ENCODE measurements at regions not wholly inside any gene's neighbourhood (a gene's known extent, or its start where the extent isn't known, plus 50 kb on each side); places are given as distances from the start of the nearest gene placed in this dataset.

GRCh38 chr5:24804221-24804681 lies 159.5 kb upstream of the CDH10 start:
- ATAC-seq, result peak; percentile 67
- no peak for TF ChIP-seq ZNF70 (CRISPR knock-in tag; IDR thresholded peaks at IDR 0.05)
- no peak for TF ChIP-seq ZFP30 (CRISPR knock-in tag; IDR thresholded peaks at IDR 0.05)
- no peak for TF ChIP-seq ISL1 (CRISPR knock-in tag; IDR thresholded peaks at IDR 0.05)
- no peak for TF ChIP-seq GLIS3 (CRISPR knock-in tag; IDR thresholded peaks at IDR 0.05)
- TF ChIP-seq CSRNP3 (CRISPR knock-in tag; IDR thresholded peaks at IDR 0.05), result no peak
- no peak for TF ChIP-seq CSDC2 (CRISPR knock-in tag; IDR thresholded peaks at IDR 0.05)
- no peak for TF ChIP-seq ZC3H10 (CRISPR knock-in tag; IDR thresholded peaks at IDR 0.05)

GRCh38 chr5:24791326-24791725 lies 146.5 kb upstream of the CDH10 start:
- no peak for ATAC-seq
- TF ChIP-seq PATZ1 (CRISPR knock-in tag; IDR thresholded peaks at IDR 0.05; ENCODE audit: borderline replicate concordance) (no peak), TCF4 (CRISPR knock-in tag; IDR thresholded peaks at IDR 0.05; ENCODE audit: borderline replicate concordance) (no peak), SNAI2 (CRISPR knock-in tag; IDR thresholded peaks at IDR 0.05) (no peak), ZNF565 (CRISPR knock-in tag; conservative IDR thresholded peaks at IDR 0.05; ENCODE audit: low read depth) (no peak), RARB (CRISPR knock-in tag; IDR thresholded peaks at IDR 0.05) (no peak), OSR1 (CRISPR knock-in tag; IDR thresholded peaks at IDR 0.05) (no peak)

GRCh38 chr5:24789611-24790351 lies 145.0 kb upstream of the CDH10 start:
- no peak for TF ChIP-seq GLIS3 (CRISPR knock-in tag; IDR thresholded peaks at IDR 0.05)
- TF ChIP-seq ZFP3 (CRISPR knock-in tag; IDR thresholded peaks at IDR 0.05), result no peak
- TF ChIP-seq TSHZ2 (CRISPR knock-in tag; IDR thresholded peaks at IDR 0.05), result no peak
- no peak for TF ChIP-seq PATZ1 (CRISPR knock-in tag; IDR thresholded peaks at IDR 0.05; ENCODE audit: borderline replicate concordance)
- TF ChIP-seq TCF4 (CRISPR knock-in tag; IDR thresholded peaks at IDR 0.05; ENCODE audit: borderline replicate concordance), result no peak
- TF ChIP-seq ZFP30 (CRISPR knock-in tag; IDR thresholded peaks at IDR 0.05), result no peak
- TF ChIP-seq ZNF565 (CRISPR knock-in tag; conservative IDR thresholded peaks at IDR 0.05; ENCODE audit: low read depth), result no peak
- no peak for TF ChIP-seq CSRNP3 (CRISPR knock-in tag; IDR thresholded peaks at IDR 0.05)
- TF ChIP-seq CREB5 (CRISPR knock-in tag; IDR thresholded peaks at IDR 0.05; ENCODE audit: low read depth), result no peak
- peak; percentile 71; the same call in 1 of the 2 replicates for TF ChIP-seq TOX (CRISPR knock-in tag; IDR thresholded peaks at IDR 0.05; ENCODE audit: borderline replicate concordance)
- no peak for TF ChIP-seq ZC3H10 (CRISPR knock-in tag; IDR thresholded peaks at IDR 0.05)
- TF ChIP-seq PPARA (CRISPR knock-in tag; IDR thresholded peaks at IDR 0.05; ENCODE audit: borderline replicate concordance), result no peak
- no peak for TF ChIP-seq ARNTL (CRISPR knock-in tag; IDR thresholded peaks at IDR 0.05; ENCODE audit: borderline replicate concordance, low read depth)
- TF ChIP-seq BACH2 (CRISPR knock-in tag; IDR thresholded peaks at IDR 0.05; ENCODE audit: borderline replicate concordance), result no peak
- peak; percentile 24; the same call in 1 of the 2 replicates for TF ChIP-seq ISL1 (CRISPR knock-in tag; IDR thresholded peaks at IDR 0.05)
- TF ChIP-seq CSDC2 (CRISPR knock-in tag; IDR thresholded peaks at IDR 0.05), result no peak
- TF ChIP-seq SNAI2 (CRISPR knock-in tag; IDR thresholded peaks at IDR 0.05), result no peak

More at GRCh38 chr5:24789611-24790351, 145.0 kb upstream of the CDH10 start:
- ATAC-seq, result peak; percentile 39

Measured in SK-N-SH treated with all-trans-retinoic acid at 6 μM for 48 hours (cell line).